NT2/D1 (cell line): ENCODE measurements at regions not wholly inside any gene's neighbourhood (a gene's known extent, or its start where the extent isn't known, plus 50 kb on each side); places are given as distances from the start of the nearest gene placed in this dataset.

Source experiments
- DNase-seq: peaks from one replicate; pipeline ENCODE4 v3.0.0-alpha.2; 2011; ENCODE audit warnings: low read depth, low spot score
- H3K27me3 ChIP-seq: 2 replicates; pipeline ENCODE4 v1.6.0; 2011; ENCODE audit warnings: mild to moderate bottlenecking; ENCODE audit not compliant: insufficient read length, insufficient read depth
- H3K36me3 ChIP-seq: 2 replicates; pipeline ENCODE4 v1.6.1; 2011; ENCODE audit warnings: mild to moderate bottlenecking, low read length, mixed read lengths; ENCODE audit not compliant: insufficient read depth, insufficient read length
- H3K4me1 ChIP-seq: 2 replicates; pipeline ENCODE4 v1.5.1; 2011; ENCODE audit not compliant: insufficient read depth, insufficient read length
- H3K4me3 ChIP-seq: 2 replicates; pipeline ENCODE4 v1.5.1; 2011; ENCODE audit warnings: low read depth; ENCODE audit not compliant: insufficient read length
- H3K9ac ChIP-seq: 2 replicates; pipeline ENCODE4 v1.6.0; 2011; ENCODE audit warnings: low read depth; ENCODE audit not compliant: insufficient read length
- H3K9me3 ChIP-seq: 2 replicates; pipeline ENCODE4 v1.5.1; 2011; ENCODE audit warnings: mild to moderate bottlenecking, low read length; ENCODE audit not compliant: insufficient read depth
- SUZ12 ChIP-seq: IDR thresholded peaks from 2 replicates; pipeline ENCODE4 v1.6.1; 2011; ENCODE audit not compliant: insufficient read length, insufficient read depth; ENCODE audit errors: extremely low read depth
- YY1 ChIP-seq: IDR thresholded peaks from 2 replicates; pipeline ENCODE4 v1.6.1; 2011; ENCODE audit not compliant: insufficient read length, insufficient read depth
- ZNF274 ChIP-seq: IDR thresholded peaks from 2 replicates; pipeline ENCODE4 v1.6.1; 2011; ENCODE audit warnings: mild to moderate bottlenecking, low read depth, low read length

GRCh38 chr5:6049662-6050061, 328.7 kb downstream of the MED10 start:
- Histone ChIP-seq H3K9me3 (no peaks in the 10 kb centered on the region), H3K4me3 (no peak overlapping the region), H3K27me3 (no peaks in the 10 kb centered on the region), H3K4me1 (no peaks in the 10 kb centered on the region), H3K9ac (no peak overlapping the region), H3K36me3 (no peaks in the 10 kb centered on the region)
- DNase-seq = no peak
- no peak for TF ChIP-seq YY1
- no peak for TF ChIP-seq ZNF274
- TF ChIP-seq SUZ12 = no peak

DNA sequence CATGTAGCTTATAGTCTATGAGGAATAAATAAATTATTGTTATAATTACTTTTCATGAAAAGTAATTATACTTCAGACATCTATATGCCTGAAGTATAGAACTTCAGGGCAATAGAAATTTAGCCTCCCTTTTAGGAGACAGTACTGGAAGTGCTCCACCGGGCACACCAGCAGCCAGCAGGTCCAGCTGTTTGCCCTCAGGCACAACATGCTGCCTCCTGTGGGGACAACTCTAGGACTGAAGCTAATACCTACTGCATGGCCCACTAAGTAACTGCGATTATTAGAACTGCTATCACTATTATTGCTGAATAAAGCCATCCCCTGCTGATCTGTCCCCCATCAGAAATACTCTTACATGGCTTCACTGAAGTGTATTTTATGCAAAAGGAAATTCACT, 329.6 kb downstream of the MED10 start:
- no peak for DNase-seq
- Histone ChIP-seq H3K36me3 (no peaks in the 10 kb centered on the region), H3K9ac (no peak overlapping the region), H3K9me3 (no peaks in the 10 kb centered on the region), H3K4me3 (no peak overlapping the region), H3K27me3 (no peaks in the 10 kb centered on the region), H3K4me1 (no peaks in the 10 kb centered on the region)
- no peak for TF ChIP-seq YY1
- no peak for TF ChIP-seq SUZ12
- TF ChIP-seq ZNF274 = no peak

GRCh38 chr5:6046296-6046967, 331.9 kb downstream of the MED10 start:
- Histone ChIP-seq H3K4me3 (no peak overlapping the region), H3K27me3 (no peaks in the 10 kb centered on the region), H3K9ac (no peak overlapping the region), H3K4me1 (no peaks in the 10 kb centered on the region), H3K9me3 (no peaks in the 10 kb centered on the region), H3K36me3 (no peaks in the 10 kb centered on the region)
- TF ChIP-seq SUZ12 (no peak), YY1 (no peak), ZNF274 (no peak)
- DNase-seq = no peak

- H3K9ac ChIP-seq = no peak overlapping the region
- no peaks in the 10 kb centered on the region for H3K4me1 ChIP-seq
- H3K36me3 ChIP-seq = no peaks in the 10 kb centered on the region
- no peak for DNase-seq
- H3K27me3 ChIP-seq = no peaks in the 10 kb centered on the region
- H3K4me3 ChIP-seq = no peak overlapping the region
- no peaks in the 10 kb centered on the region for H3K9me3 ChIP-seq
- TF ChIP-seq YY1 (no peak), SUZ12 (no peak)
These were observed 334.6 kb downstream of the MED10 start for GRCh38 chr5:6043491-6044310.

DNA sequence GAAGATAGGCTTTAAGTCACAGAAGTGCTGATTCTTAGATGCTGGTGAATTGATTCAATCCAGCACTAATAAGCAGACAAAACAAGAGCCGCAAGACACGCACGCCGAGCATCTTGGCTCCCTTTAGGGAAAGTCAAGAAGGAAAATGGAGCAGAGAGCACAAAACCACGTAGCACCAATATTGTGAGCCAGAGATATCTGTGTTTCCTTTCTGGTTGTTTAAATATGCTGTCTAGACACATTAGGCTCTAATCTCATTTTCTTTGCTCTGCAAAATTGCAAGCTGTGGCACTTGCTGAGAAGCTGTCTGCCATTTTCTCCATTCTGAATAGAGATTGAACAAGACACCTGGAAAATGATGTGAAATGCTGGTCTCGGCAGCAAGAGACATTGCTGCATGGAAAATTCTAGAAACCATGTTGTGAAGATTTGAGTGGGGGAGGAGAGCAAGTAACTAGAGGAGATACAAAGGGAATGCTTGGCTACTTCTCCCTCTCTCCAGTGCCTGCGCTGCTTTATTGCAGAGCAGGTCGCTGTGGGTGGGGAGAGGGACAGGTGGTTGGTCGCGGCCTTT, 336.3 kb downstream of the MED10 start:
- no peak overlapping the region for H3K4me3 ChIP-seq
- TF ChIP-seq ZNF274 = no peak
- no peak for TF ChIP-seq YY1
- H3K36me3 ChIP-seq = no peaks in the 10 kb centered on the region
- no peak for DNase-seq
- no peaks in the 10 kb centered on the region for H3K9me3 ChIP-seq
- peaks cover 2% of the 10 kb centered on the region for H3K4me1 ChIP-seq
- H3K27me3 ChIP-seq = no peaks in the 10 kb centered on the region
- no peak overlapping the region for H3K9ac ChIP-seq

GRCh38 chr5:6039111-6039510, 339.2 kb downstream of the MED10 start:
- Histone ChIP-seq H3K27me3 (no peaks in the 10 kb centered on the region), H3K36me3 (no peaks in the 10 kb centered on the region), H3K4me3 (no peak overlapping the region), H3K9ac (no peak overlapping the region), H3K4me1 (peaks cover 2% of the 10 kb centered on the region), H3K9me3 (no peaks in the 10 kb centered on the region)
- no peak for TF ChIP-seq ZNF274
- DNase-seq = no peak

DNA sequence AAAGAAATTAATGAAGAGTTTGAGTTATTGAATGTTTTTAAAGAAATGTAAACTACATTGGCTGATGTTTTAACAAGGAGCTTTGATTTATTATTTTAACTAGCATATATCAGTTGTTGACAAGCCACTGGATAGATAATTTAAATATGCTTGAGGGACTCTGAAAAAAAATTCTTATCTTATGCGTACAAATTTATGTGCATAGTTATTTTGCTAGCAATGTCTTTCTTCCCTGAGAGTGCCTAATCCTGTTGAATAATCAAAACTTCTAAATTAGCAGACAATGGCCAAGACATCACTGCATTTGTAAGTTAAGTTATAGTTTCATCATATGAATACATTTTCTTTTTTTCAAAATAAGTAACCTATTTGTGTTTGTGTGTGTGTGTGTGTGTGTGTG, 342.3 kb downstream of the MED10 start:
- TF ChIP-seq ZNF274 (no peak), SUZ12 (no peak), YY1 (no peak)
- H3K4me1 ChIP-seq = peaks cover 2% of the 10 kb centered on the region

More for the DNA sequence above, 342.3 kb downstream of the MED10 start:
- Histone ChIP-seq H3K9ac (no peak overlapping the region), H3K9me3 (no peaks in the 10 kb centered on the region; the same call in 1 of the 2 replicates), H3K4me3 (no peak overlapping the region), H3K27me3 (no peaks in the 10 kb centered on the region), H3K36me3 (no peaks in the 10 kb centered on the region)
- DNase-seq = no peak
